IMR-90 (cell line): ENCODE measurements at regions not wholly inside any gene's neighbourhood (a gene's known extent, or its start where the extent isn't known, plus 50 kb on each side); places are given as distances from the start of the nearest gene placed in this dataset.

Experiments
- POLR2A ChIP-seq: IDR thresholded peaks from 2 replicates; pipeline ENCODE4 v1.6.1; 2012; ENCODE audit warnings: mild to moderate bottlenecking, low read depth, low read length
- TF ChIP-seq, protein P1 (sequence below): conservative IDR thresholded peaks from 2 replicates; pipeline ENCODE4 v1.5.1; 2012; ENCODE audit warnings: mild to moderate bottlenecking, low read depth, low read length, improper control_type of control experiment

- TF ChIP-seq POLR2A: no peak
- TF ChIP-seq, protein P1, sequence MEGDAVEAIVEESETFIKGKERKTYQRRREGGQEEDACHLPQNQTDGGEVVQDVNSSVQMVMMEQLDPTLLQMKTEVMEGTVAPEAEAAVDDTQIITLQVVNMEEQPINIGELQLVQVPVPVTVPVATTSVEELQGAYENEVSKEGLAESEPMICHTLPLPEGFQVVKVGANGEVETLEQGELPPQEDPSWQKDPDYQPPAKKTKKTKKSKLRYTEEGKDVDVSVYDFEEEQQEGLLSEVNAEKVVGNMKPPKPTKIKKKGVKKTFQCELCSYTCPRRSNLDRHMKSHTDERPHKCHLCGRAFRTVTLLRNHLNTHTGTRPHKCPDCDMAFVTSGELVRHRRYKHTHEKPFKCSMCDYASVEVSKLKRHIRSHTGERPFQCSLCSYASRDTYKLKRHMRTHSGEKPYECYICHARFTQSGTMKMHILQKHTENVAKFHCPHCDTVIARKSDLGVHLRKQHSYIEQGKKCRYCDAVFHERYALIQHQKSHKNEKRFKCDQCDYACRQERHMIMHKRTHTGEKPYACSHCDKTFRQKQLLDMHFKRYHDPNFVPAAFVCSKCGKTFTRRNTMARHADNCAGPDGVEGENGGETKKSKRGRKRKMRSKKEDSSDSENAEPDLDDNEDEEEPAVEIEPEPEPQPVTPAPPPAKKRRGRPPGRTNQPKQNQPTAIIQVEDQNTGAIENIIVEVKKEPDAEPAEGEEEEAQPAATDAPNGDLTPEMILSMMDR: peak; percentile 78
These were observed 170.8 kb upstream of the FAM20A start for GRCh38 chr17:68771867-68772515.
